ENCODE measurements at regions not wholly inside any gene's neighbourhood (a gene's known extent, or its start where the extent isn't known, plus 50 kb on each side); places are given as distances from the start of the nearest gene placed in this dataset.

DNA sequence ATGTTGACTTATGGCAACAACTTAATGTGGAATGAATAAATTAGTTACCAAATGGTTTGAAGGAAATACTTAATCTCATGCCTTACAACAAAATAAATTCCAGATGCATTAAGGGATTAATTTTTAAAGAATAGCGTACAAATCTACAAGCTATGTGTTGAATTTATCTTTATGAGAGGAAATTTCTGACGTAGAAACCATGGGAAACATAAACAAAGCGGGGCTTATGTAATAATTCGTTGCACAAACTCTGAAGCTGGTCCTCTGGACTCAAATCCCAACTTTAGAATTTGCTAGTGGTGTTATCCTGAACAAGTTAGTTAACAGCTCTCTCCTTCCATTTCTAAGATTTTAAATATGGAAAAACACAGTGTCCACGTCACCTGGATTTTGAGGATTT, 137.4 kb upstream of the CALCR start:
- TF ChIP-seq, protein P1, sequence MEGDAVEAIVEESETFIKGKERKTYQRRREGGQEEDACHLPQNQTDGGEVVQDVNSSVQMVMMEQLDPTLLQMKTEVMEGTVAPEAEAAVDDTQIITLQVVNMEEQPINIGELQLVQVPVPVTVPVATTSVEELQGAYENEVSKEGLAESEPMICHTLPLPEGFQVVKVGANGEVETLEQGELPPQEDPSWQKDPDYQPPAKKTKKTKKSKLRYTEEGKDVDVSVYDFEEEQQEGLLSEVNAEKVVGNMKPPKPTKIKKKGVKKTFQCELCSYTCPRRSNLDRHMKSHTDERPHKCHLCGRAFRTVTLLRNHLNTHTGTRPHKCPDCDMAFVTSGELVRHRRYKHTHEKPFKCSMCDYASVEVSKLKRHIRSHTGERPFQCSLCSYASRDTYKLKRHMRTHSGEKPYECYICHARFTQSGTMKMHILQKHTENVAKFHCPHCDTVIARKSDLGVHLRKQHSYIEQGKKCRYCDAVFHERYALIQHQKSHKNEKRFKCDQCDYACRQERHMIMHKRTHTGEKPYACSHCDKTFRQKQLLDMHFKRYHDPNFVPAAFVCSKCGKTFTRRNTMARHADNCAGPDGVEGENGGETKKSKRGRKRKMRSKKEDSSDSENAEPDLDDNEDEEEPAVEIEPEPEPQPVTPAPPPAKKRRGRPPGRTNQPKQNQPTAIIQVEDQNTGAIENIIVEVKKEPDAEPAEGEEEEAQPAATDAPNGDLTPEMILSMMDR (CRISPR knock-in tag; IDR thresholded peaks at IDR 0.05) = no peak
- TF ChIP-seq NFATC3 (CRISPR knock-in tag; IDR thresholded peaks at IDR 0.05) (no peak), FOXK2 (IDR thresholded peaks at IDR 0.05) (no peak), ZNF570 (CRISPR knock-in tag; IDR thresholded peaks at IDR 0.05; ENCODE audit: borderline replicate concordance) (no peak), ELF3 (CRISPR knock-in tag; IDR thresholded peaks at IDR 0.05) (no peak), ZMYM4 (CRISPR knock-in tag; IDR thresholded peaks at IDR 0.05) (no peak), KLF9 (CRISPR knock-in tag; IDR thresholded peaks at IDR 0.05; ENCODE audit: low read depth) (no peak), HIVEP1 (CRISPR knock-in tag; IDR thresholded peaks at IDR 0.05) (no peak)
- TF ChIP-seq, protein P2, sequence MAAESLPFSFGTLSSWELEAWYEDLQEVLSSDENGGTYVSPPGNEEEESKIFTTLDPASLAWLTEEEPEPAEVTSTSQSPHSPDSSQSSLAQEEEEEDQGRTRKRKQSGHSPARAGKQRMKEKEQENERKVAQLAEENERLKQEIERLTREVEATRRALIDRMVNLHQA (CRISPR knock-in tag; IDR thresholded peaks at IDR 0.05) = no peak
- TF ChIP-seq, protein P3, sequence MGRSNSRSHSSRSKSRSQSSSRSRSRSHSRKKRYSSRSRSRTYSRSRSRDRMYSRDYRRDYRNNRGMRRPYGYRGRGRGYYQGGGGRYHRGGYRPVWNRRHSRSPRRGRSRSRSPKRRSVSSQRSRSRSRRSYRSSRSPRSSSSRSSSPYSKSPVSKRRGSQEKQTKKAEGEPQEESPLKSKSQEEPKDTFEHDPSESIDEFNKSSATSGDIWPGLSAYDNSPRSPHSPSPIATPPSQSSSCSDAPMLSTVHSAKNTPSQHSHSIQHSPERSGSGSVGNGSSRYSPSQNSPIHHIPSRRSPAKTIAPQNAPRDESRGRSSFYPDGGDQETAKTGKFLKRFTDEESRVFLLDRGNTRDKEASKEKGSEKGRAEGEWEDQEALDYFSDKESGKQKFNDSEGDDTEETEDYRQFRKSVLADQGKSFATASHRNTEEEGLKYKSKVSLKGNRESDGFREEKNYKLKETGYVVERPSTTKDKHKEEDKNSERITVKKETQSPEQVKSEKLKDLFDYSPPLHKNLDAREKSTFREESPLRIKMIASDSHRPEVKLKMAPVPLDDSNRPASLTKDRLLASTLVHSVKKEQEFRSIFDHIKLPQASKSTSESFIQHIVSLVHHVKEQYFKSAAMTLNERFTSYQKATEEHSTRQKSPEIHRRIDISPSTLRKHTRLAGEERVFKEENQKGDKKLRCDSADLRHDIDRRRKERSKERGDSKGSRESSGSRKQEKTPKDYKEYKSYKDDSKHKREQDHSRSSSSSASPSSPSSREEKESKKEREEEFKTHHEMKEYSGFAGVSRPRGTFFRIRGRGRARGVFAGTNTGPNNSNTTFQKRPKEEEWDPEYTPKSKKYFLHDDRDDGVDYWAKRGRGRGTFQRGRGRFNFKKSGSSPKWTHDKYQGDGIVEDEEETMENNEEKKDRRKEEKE (IDR thresholded peaks at IDR 0.05) = no peak
- TF ChIP-seq, protein P4, sequence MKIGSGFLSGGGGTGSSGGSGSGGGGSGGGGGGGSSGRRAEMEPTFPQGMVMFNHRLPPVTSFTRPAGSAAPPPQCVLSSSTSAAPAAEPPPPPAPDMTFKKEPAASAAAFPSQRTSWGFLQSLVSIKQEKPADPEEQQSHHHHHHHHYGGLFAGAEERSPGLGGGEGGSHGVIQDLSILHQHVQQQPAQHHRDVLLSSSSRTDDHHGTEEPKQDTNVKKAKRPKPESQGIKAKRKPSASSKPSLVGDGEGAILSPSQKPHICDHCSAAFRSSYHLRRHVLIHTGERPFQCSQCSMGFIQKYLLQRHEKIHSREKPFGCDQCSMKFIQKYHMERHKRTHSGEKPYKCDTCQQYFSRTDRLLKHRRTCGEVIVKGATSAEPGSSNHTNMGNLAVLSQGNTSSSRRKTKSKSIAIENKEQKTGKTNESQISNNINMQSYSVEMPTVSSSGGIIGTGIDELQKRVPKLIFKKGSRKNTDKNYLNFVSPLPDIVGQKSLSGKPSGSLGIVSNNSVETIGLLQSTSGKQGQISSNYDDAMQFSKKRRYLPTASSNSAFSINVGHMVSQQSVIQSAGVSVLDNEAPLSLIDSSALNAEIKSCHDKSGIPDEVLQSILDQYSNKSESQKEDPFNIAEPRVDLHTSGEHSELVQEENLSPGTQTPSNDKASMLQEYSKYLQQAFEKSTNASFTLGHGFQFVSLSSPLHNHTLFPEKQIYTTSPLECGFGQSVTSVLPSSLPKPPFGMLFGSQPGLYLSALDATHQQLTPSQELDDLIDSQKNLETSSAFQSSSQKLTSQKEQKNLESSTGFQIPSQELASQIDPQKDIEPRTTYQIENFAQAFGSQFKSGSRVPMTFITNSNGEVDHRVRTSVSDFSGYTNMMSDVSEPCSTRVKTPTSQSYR (CRISPR knock-in tag; IDR thresholded peaks at IDR 0.05; ENCODE audit: borderline replicate concordance) = no peak
- TF ChIP-seq, protein P5, sequence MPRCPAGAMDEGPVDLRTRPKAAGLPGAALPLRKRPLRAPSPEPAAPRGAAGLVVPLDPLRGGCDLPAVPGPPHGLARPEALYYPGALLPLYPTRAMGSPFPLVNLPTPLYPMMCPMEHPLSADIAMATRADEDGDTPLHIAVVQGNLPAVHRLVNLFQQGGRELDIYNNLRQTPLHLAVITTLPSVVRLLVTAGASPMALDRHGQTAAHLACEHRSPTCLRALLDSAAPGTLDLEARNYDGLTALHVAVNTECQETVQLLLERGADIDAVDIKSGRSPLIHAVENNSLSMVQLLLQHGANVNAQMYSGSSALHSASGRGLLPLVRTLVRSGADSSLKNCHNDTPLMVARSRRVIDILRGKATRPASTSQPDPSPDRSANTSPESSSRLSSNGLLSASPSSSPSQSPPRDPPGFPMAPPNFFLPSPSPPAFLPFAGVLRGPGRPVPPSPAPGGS (CRISPR knock-in tag; IDR thresholded peaks at IDR 0.05) = no peak
- TF ChIP-seq, protein P6, sequence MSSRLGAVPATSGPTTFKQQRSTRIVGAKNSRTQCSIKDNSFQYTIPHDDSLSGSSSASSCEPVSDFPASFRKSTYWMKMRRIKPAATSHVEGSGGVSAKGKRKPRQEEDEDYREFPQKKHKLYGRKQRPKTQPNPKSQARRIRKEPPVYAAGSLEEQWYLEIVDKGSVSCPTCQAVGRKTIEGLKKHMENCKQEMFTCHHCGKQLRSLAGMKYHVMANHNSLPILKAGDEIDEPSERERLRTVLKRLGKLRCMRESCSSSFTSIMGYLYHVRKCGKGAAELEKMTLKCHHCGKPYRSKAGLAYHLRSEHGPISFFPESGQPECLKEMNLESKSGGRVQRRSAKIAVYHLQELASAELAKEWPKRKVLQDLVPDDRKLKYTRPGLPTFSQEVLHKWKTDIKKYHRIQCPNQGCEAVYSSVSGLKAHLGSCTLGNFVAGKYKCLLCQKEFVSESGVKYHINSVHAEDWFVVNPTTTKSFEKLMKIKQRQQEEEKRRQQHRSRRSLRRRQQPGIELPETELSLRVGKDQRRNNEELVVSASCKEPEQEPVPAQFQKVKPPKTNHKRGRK (CRISPR knock-in tag; IDR thresholded peaks at IDR 0.05) = no peak

All from HepG2 (cell line).